MCF 10A (cell line): ENCODE measurements at regions not wholly inside any gene's neighbourhood (a gene's known extent, or its start where the extent isn't known, plus 50 kb on each side); places are given as distances from the start of the nearest gene placed in this dataset.

Experiments
- BruUV-seq: library from RNA; stranded (reverse); fragments of 400-500 nt; replicated peaks from 2 replicates; lab custom pipeline; 2021; lab: Mats Ljungman, UMichigan
- CTCF ChIA-PET: fragments of 300-600 bp; sonication (Branson Sonifier 250); formaldehyde crosslinking; extraction: SDS; loops from one replicate; lab custom pipeline; 2021; ENCODE audit warnings: antibody characterized with exemption, inconsistent platforms; lab: Yijun Ruan, JAX
- POLR2A ChIA-PET: fragments of 300-600, 350-650 bp; sonication (Branson Sonifier 250); formaldehyde crosslinking; extraction: SDS; loops from one replicate; lab custom pipeline; 2020; ENCODE audit warnings: antibody characterized with exemption, inconsistent platforms; lab: Yijun Ruan, JAX
- DNase-seq: peaks from one replicate; pipeline ENCODE4 v3.0.0-alpha.2; 2018; ENCODE audit not compliant: unreplicated experiment
- H3K27ac Mint-ChIP-seq: one replicate; pipeline ENCODE4 v1.8.0; 2022; ENCODE audit warnings: mild to moderate bottlenecking, low read depth, mixed read lengths; ENCODE audit not compliant: unreplicated experiment
- H3K27me3 Mint-ChIP-seq: one replicate; pipeline ENCODE4 v1.8.0; 2022; ENCODE audit warnings: mixed read lengths; ENCODE audit not compliant: insufficient read depth, unreplicated experiment
- H3K36me3 Mint-ChIP-seq: one replicate; pipeline ENCODE4 v1.8.0; 2022; ENCODE audit warnings: mild to moderate bottlenecking, moderate library complexity, mixed read lengths; ENCODE audit not compliant: insufficient read depth, unreplicated experiment
- H3K4me1 Mint-ChIP-seq: one replicate; pipeline ENCODE4 v1.8.0; 2022; ENCODE audit warnings: mixed read lengths; ENCODE audit not compliant: insufficient read depth, unreplicated experiment
- H3K4me3 Mint-ChIP-seq: one replicate; pipeline ENCODE4 v1.8.0; 2022; ENCODE audit warnings: mild to moderate bottlenecking, moderate library complexity, mixed read lengths; ENCODE audit not compliant: unreplicated experiment
- H3K9me3 Mint-ChIP-seq: one replicate; pipeline ENCODE4 v1.8.0; 2022; ENCODE audit warnings: mixed read lengths; ENCODE audit not compliant: unreplicated experiment
- CTCF ChIP-seq: fragments of 200-600 bp; IDR thresholded peaks from one replicate; pipeline ENCODE4 v1.8.0; 2022; ENCODE audit warnings: antibody characterized with exemption, mild to moderate bottlenecking; ENCODE audit not compliant: unreplicated experiment
- intact Hi-C: fragments of 100-400 bp; cut with micrococcal nuclease; formaldehyde crosslinking; loops from 2 replicates; pipeline ENCODE4 v1.14.1; 2022

DNA sequence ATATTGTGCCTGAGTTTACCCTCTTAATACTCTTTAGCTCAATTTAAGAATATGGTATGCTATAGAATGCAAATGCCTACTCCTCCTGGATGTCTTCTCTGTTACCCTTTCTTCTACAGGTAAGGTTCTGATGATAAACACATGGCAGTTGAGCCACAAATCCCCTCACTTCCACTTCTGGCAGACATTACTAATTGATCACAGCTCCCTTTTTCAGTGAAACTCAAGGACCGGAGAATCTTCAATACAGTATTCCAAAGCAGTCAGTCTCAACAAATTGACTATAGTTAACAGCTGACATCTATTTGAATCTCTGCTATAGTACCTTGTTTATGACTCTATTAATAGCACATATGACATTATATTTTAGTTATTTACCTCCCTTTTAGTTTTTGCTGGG is 232.1 kb upstream of the ADAMTS9 start:
- DNase-seq = no peak
- Mint-ChIP-seq H3K36me3 (no peaks in the 10 kb centered on the region), H3K9me3 (no peaks in the 10 kb centered on the region), H3K27me3 (no peaks in the 10 kb centered on the region), H3K4me3 (no peak overlapping the region), H3K27ac (no peak overlapping the region), H3K4me1 (peaks cover 21% of the 10 kb centered on the region)
- TF ChIP-seq CTCF = no peak
- intact Hi-C loops = no loop called here
- ChIA-PET POLR2A (interaction anchor here (1.0 kb wide), 1 partner anchor 9 kb away, joined by 3 read pairs; no protein-coding TSS in a partner anchor), CTCF (interaction anchor here (0.6 kb wide), 1 partner anchor 461 kb away, joined by 5 read pairs; no protein-coding TSS in a partner anchor)
- no TSS peak for BruUV-seq

DNA sequence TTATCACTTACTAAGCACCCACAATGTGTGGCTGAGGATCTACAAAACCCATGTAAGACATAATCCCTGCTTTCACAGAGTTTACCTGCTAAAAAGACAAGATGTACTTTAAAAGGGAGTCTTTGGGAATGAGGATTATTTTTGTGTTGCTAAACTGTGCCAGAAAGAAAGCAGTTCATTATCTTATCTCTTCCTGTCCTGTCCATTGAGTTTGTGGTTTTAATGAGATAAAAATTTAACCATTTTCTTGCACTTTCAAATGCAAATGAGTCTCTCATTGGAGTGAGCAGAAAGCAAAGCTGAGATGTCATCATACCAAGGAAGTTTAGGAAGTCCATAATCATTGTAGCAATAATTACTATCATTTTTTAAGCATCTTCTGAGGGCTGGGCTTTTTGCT is 231.2 kb upstream of the ADAMTS9 start:
- no peaks in the 10 kb centered on the region for H3K9me3 Mint-ChIP-seq
- POLR2A ChIA-PET = interaction anchor here (1.0 kb wide), 1 partner anchor 10 kb away, joined by 3 read pairs; no protein-coding TSS in a partner anchor
- H3K27ac Mint-ChIP-seq = no peak overlapping the region
- DNase-seq = no peak
- no peak for TF ChIP-seq CTCF
- no peaks in the 10 kb centered on the region for H3K27me3 Mint-ChIP-seq
- H3K36me3 Mint-ChIP-seq = no peaks in the 10 kb centered on the region
- H3K4me1 Mint-ChIP-seq = peaks cover 24% of the 10 kb centered on the region
- no TSS peak for BruUV-seq
- CTCF ChIA-PET = no interaction called here
- H3K4me3 Mint-ChIP-seq = no peak overlapping the region
- intact Hi-C loops = no loop called here

GRCh38 chr3:64917914-64918453 is 230.2 kb upstream of the ADAMTS9 start:
- no peak for DNase-seq
- Mint-ChIP-seq H3K4me3 (no peak overlapping the region), H3K9me3 (peaks cover under 1% of the 10 kb centered on the region), H3K4me1 (peaks cover 20% of the 10 kb centered on the region), H3K36me3 (no peaks in the 10 kb centered on the region), H3K27me3 (no peaks in the 10 kb centered on the region), H3K27ac (no peak overlapping the region)
- ChIA-PET POLR2A (no interaction called here), CTCF (no interaction called here)
- TF ChIP-seq CTCF = no peak
- BruUV-seq = no TSS peak
- intact Hi-C loops = no loop called here

GRCh38 chr3:64916937-64917336 is 229.1 kb upstream of the ADAMTS9 start:
- ChIA-PET CTCF (interaction anchor here (0.6 kb wide), 1 partner anchor 9 kb away, joined by 4 read pairs; no protein-coding TSS in a partner anchor), POLR2A (no interaction called here)
- no TSS peak for BruUV-seq
- Mint-ChIP-seq H3K4me3 (no peak overlapping the region), H3K9me3 (peaks cover 7% of the 10 kb centered on the region), H3K4me1 (peaks cover 20% of the 10 kb centered on the region), H3K27ac (no peak overlapping the region), H3K36me3 (no peaks in the 10 kb centered on the region), H3K27me3 (no peaks in the 10 kb centered on the region)
- DNase-seq = no peak
- intact Hi-C loops = no loop called here
- TF ChIP-seq CTCF = no peak
